GM12865 (cell line): ENCODE measurements at regions not wholly inside any gene's neighbourhood (a gene's known extent, or its start where the extent isn't known, plus 50 kb on each side); places are given as distances from the start of the nearest gene placed in this dataset.
"Not testable (repeated sequence)": the region's sequence is repeated elsewhere in the genome, so short reads cannot be mapped to it uniquely, and the experiment has no call there.

ENCODE experiments used
- DNase-seq: peaks from one replicate; pipeline ENCODE4 v3.0.0; 2010; ENCODE audit warnings: low read depth
- H3K4me3 ChIP-seq: 2 replicates; pipeline ENCODE4 v1.5.1; 2011; ENCODE audit warnings: mild to moderate bottlenecking, low read depth, low read length, control low read depth
- CTCF ChIP-seq: IDR thresholded peaks from 2 replicates; pipeline ENCODE4 v1.5.1; 2011; ENCODE audit warnings: low read length, control low read depth, low read depth, inconsistent platforms; ENCODE audit not compliant: insufficient read depth; ENCODE audit errors: missing control alignments

GRCh38 chr6:6758546-6758914 lies 170.0 kb downstream of the LY86 start:
- no peak for DNase-seq
- H3K4me3 ChIP-seq = no peak overlapping the region
- TF ChIP-seq CTCF = no peak

- TF ChIP-seq CTCF = peak; percentile 54
- H3K4me3 ChIP-seq = no peak overlapping the region
- DNase-seq = peak; percentile 76
Observed at GRCh38 chr6:6758915-6759654, 170.6 kb downstream of the LY86 start.

DNA sequence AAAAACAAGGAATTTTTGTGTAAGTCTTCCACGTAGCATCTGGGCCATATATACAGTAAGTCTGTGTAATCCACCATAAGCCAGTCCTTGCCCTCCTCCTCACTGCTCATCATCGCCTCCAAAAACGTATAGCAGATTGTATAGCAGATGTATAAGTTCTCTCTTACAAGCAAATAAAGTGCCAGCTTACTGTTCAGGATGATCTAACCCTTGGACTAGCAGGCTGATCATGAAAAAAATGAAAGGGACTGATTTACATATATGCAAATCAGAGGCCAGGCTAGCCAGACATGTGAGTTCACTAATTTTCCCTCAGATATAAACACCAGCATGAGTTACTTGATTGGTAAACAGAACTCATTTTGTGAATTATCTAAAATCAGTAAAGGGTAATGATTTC lies 171.5 kb downstream of the LY86 start:
- no peak overlapping the region for H3K4me3 ChIP-seq
- no peak for TF ChIP-seq CTCF
- no peak for DNase-seq

- not testable (repeated sequence) for DNase-seq, H3K4me3 ChIP-seq
Observed at GRCh38 chr6:6762566-6762965, 174.0 kb downstream of the LY86 start.

GRCh38 chr6:6764764-6765434 lies 176.4 kb downstream of the LY86 start:
- no peak overlapping the region for H3K4me3 ChIP-seq
- TF ChIP-seq CTCF = no peak
- DNase-seq = no peak

DNA sequence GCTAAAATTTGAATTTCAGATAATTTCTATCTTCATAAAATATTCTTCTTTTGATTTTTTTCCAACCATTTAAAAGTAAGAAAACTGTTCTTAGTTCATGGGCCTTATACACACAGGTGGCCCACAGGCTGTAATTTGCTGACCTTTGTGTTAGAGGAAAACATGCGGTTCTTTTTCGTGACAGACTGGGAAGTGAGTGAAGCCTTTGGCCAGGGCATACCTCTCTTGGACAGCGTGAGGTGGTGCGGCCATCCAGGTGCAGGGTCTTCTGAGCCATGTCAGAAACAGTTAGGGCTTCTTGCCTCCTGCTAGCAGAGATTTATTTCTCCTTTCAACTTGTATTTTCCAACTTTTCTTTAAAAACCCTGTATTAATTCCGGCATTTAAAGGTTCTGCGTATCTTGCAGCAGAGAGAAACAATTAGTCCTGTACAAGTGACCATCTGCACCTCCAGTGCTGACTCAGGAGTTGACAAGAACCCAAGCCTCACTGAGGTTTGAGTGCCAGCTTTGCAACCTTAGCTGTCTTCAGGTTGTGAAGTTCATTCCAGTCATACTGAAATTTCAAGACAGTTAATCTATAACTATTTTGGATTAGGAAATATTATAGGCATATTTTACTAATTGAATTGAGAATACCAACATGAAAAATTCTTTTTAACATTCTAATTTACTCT lies 177.8 kb downstream of the LY86 start:
- TF ChIP-seq CTCF = no peak
- no peak for DNase-seq
- H3K4me3 ChIP-seq = no peak overlapping the region

DNA sequence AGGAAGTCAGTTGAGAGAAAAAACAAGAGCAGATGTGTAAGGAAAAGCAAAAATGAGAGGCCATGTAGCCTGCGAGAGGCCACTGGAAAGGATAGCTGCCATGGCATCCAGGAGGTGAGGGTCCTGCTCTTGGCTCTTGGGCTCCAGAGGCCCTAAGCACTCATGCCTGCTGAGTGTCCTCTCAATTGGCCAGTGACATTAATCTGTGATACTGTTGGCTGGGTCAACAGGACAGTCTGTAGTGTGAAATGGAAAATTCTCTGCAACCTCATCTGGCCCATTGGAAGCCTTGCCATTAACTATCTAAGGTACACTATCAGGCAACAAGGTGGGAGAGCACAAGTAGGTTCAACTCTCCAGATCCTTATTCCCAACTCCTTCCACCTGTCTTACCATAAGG lies 180.9 kb downstream of the LY86 start:
- no peak for TF ChIP-seq CTCF

More for the DNA sequence above, 180.9 kb downstream of the LY86 start:
- no peak for DNase-seq
- no peak overlapping the region for H3K4me3 ChIP-seq
